ENCODE measurements at regions not wholly inside any gene's neighbourhood (a gene's known extent, or its start where the extent isn't known, plus 50 kb on each side); places are given as distances from the start of the nearest gene placed in this dataset.
A peak's percentile ranks its signal among the peaks of the same experiment; 100 is the strongest.

DNA sequence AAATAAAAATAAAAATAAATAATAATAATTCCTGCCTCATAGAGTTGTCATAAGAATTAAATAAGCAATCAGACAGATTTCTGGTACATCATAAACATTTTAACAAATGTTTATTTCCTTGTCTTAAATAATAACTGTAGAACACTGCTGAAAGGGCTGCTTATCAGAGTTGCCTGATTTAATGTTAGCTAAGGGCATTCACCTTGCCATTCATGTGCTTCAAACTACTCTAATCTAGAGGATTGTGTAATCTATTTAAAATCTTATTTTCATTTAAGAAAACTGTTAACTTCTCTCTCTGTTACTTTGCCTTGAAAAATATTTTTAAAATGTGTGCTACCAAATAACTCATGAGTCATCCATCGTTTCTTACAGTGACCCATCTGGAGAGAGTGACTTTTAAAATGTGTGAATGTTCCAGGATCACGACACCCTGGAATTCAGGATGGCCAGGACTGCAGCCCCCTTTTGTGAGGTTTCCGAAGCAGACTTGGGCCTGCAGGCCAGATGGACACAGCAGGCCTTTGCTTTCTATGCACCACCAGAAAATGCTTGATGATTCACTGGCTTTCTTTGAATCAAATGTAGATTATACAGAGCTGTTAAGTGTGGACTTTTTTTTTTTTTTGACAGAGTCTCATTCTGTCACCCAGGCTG, 109.1 kb upstream of the TNS3 start:
- DNase-seq, result no peak

DNA sequence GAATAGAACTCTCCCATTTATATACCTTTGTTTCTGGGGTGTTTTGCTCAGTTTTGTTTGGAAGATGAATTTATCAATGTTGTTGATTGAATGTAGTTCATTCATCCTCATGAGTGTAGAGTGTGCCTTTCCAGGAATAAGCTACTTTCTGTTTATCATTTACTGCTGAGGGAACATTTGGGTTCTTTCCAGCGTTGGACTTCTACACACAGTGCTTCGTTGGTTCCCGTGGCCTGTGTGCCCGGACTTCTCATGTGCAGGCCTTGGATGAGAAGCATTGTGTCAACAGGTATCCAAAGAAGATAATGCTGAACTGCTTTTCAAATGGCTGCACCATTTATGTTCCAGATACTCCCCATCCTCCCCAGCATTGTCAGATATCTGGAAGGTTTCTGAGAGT, 107.6 kb upstream of the TNS3 start:
- DNase-seq, result no peak

DNA sequence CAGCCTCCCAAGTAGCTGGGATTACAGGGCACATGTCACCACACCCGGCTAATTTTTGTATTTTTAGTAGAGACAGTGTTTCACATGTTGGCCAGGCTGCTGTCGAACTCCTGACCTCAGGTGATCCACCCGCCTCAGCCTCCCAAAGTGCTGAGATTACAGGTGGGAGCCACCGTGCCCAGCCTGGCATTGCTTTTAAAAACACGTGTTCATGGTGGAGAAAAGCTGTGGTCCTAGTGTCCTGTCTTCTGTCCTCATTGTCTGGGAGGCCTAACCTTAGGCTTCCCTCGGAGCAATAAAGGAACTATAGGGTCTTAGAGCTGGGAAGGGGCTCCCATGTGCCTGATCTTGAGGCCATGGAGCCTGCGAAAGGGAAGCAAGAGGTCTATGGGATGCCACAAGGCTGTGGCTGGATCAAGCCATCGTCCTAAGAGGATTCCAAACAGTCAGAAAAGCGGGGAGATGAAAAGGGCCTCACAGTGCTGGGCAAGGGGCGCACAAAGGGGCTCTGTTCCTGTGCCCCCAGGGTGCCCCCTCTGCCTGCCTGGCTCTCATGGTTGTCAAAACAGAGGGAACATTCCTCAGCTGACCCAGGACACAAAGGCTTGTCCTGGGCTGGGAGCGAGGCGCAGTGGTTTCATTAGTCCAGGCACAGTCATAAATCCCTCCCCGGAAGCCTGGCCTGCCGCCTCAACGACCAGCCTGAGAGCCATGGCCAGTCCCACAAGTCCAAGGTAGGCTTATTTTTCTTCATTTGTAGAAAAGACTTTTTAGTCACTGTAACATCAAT, 106.6 kb upstream of the TNS3 start:
- DNase-seq, result peak; percentile 77

DNA sequence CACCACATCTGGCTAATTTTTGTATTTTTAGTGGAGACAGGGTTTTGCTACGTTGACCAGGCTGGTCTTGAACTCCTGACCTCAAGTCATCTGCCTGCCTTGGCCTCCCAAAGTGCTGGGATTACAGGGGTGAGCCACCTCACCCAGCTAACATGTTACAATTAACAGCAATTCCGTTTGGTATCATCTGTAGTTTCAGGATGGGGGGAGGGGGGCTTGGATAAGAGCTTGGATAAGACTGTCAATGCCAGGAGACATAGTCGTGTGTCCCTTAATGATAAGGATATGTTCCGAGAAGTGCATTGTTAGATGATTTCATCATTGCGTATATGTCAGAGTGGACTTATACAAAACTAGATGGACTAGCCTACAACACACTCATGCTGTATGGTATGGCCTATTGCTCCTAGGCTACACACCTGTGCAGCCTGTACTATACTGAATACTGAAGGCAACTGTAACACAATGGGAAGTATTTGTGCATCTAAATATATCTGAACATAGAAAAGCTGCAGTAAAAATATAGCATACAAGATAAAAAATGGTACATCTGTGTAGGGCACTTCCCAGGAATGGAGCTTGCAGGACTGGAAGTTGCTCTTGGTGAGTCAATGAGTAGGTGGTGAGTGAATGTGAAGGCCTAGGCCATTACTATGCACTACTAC, 103.9 kb upstream of the TNS3 start:
- no peak for DNase-seq

DNA sequence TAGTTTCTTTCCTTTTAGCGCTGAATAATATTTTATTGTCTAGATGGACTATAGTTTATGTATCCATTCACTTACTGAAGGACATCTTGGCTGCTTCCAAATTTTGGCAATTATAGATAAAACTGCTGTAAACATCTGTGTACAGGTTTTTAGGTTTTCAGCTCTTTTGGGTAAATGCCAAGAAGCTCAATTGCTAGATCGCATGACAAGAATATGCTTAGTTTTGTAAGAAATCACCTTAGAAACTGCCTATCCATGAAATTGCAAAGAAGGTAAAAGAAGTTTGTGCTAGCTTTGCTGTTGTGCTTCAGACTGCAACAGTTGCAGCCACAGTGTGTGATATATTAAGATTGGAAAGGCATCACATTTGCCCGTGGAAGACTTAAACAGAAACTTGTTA, 103.2 kb upstream of the TNS3 start:
- no peak for DNase-seq

DNA sequence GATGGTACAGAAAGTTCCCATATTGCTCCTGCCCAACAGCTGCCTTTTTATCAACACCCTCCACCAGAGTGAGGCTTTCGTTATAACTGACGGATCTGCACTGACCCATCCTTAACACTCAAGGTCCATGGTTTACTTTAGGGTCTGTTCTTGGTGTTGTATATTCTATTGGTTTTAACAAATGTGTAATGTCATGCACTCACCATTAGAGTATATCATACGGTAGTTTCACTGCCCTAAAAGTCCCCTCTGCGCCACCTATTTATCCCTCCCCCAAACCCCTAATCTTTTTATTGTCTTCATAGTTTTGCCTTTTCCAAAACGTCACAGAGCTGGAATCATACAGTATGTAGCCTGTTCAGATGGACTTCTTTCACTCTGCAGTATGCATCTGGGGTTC, 102.8 kb upstream of the TNS3 start:
- DNase-seq, result no peak

DNA sequence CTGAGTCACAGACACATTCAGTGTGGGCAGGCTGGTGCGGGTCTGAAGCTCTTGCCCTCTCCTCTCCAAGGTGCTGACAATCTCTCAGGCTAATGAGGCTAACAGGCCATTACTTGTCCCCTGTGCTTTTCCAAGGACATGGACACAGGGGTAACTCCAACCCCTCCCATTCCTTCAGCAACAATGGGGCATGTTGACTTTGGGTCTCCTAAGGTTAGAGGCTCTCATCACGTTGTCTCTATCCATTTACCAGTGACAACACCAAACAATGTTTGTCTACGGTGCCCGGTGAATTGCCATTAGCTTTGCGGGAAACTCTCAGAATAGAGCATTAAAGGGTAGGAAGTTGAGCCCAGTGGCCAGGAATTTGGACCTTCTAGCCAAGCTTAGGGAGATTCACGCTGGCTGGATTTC, 101.6 kb upstream of the TNS3 start:
- DNase-seq, result no peak

DNA sequence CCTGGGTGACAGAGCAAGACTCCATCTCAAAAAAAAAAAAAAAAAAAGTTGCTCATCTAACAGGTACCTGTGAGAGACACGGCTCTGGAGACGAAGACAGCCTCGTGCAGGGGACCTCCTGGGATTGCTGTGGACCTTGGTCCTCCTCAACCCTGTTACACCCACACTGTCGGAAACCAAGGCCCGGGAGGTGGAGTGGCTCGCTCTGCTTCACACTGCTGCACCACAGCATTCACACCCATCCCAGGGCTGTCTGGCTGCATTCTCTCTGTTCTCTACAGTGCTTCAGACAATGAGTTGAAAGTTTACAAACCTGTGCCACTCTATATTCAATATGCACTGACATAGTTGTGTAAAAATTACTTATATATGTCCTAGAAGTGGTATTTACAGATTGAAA, 101.0 kb upstream of the TNS3 start:
- no peak for DNase-seq

DNA sequence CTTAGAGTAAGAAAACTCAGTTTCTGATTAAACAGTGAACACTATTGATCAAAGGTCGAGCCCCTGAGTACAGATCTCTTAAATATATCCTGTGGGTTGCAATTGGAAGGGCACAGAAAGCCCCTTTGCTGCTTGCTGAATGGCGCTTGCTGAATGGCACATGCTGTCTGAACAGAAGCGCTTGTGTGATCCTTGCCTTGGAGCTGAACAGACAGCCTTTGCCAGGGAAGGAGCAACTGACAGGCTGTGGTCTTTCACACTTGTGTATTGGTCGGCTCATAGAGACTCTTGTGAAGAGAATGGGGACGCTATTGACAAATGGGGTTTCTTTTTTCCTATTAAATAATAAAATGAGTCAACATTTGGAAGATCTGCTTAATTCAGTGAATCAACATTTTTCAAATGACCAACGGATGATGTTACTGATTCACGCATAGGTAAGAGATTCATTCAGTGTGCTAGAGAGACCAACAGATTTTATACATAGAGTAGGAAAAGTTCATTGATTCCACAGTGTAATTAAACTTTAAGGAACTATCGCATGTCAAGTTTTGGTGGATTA, 99.4 kb upstream of the TNS3 start:
- DNase-seq, result no peak

DNA sequence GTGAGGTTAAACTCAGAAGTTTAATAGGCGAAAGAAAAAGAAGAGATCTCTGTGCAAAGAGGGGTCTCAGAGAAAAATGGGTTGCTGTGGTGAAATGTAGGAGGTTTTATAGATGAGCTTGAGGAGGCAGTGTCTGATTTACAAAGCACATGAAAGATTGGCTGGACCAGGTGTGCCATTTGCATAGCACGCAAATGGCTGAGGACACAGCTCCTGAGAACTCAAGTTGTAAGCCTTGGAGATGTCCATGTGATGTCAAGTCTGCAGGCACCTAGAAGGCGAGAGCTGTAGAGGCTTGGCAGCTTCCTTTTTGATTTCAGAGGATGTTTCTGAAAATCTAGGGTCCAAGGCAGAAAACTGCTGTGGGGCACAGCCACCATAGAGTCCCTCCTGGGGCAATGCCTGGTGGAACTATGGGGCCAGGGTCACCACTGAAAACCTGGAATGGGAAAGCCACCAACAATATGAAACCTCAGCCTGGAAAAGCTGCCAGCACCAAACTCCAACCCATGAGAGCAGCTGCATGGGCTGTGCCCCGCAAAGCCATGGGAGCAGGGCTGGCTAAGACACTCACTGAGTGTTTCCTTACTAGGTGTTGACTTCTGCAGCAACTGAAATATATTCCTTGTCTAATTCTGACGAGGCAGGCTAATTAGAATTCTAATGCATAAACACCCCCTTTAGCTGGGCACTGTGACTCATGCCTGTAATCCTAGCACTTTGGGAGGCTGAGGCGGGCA, 96.9 kb upstream of the TNS3 start:
- DNase-seq, result no peak

DNA sequence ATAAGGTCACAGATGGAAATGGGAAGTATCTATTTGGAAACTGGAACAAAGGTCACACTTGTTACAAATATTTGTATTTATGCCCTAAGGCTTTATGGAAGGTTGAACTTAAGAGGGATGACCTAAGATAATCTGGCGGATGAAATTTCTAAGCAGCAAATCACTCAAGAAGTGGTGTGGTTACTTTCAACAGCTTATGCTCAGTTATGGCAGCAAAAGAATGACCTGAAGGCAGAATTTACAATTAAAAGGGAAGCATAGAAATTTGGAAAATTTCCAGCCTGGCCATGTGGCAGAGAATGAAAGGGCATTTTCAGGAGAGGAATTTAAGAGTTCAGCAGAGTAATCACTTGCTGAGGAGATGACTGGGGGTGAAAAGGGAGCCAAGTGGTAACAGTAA, 95.8 kb upstream of the TNS3 start:
- no peak for DNase-seq

DNA sequence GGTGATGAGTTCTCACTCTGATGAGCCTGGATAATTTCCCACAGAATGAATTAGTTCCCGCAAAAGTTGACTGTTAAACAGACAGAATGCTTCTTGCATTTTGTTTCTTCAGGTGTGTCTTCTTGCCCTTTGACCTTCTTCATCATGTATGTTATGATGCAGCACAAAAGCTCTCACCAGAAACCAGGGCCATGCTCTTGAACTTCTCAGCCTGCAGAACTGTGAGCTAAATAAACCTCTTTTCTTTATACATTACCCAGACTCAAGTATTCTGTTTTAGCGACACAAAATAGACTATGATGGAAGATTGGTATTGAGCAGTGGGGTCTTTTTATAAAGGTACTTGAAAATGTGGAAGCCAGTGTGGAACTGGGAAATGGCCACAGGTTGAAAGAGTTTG, 95.2 kb upstream of the TNS3 start:
- DNase-seq, result no peak

DNA sequence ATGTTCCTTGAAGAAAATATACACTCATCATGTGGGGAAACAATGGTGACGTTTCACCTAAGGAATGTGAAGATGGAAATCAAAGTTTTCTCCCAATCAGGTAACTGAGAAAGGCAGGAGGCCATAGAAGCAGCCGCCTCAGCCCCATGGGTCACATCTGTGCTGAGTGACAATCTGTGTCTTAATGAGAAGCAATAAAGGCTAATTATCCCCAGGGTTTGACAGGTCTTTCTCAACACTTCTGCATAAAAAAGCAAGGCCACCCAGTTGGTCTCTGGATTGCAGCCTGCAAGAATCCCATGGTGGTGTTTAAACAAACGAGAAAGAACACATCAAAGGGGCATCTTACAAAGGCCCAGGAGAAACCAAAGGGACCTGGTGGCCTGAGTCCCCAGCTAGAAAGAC, 91.1 kb upstream of the TNS3 start:
- DNase-seq, result no peak

DNA sequence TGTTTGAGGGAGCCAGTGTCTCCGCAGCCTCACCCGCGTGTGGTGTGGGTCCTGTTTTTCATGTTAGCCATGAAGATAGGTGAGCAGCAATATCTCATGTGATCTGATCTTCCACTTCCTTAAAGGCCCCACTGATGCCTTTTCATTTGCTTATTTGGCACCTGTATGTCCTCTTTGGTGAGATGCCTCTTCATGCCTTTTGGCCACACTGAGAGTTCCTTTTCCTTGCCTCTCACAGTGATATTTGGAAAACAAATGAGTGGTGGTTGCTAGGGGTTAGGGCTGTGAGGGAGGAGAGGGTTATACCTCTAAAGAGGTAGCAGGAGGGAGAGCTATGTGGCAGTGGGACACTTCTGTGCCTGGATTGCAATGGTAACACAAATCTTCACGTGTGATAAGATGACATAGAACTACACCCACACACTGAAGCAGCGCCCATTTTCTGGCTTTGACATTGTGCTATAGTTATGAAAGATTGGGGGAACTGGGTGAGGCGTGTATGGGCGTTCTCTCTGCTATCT, 90.4 kb upstream of the TNS3 start:
- no peak for DNase-seq

DNA sequence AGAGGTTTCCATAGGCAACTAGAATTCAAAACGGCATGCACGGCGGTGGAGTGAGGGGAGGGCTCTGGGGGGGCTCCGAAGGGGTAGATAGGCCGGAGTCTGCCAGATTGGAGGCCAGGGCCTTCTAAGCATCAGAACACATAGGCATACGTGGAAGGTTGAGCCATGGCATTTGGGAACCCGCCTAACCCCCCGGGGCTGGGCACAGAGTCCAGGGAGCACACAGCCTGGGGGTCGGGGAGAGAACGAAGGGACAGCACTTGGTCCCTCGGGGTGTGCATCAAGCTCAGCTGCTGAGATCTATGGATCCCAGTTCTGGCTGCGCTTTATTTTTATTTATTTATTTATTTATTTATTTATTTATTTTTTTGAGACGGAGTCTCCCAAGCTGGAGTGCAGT, 89.4 kb upstream of the TNS3 start:
- no peak for DNase-seq

DNA sequence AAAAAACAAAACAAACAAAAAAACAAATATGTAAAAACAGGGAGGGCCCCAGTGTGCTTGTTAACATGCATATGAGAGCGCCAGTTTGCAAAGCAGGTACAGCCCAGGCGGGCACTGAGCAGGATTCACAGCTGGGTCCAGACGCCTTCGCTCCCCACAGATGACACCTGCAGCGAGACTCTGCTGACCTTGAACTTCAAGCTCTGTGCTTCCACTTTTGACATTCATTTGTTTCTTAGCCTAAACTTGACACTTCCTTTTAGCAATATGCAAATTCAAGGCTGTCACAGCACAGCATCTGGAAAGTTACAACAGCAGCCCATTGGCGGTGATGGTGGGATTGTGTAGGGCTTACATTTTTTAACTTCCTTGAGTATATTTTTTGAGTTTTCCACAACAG, 88.8 kb upstream of the TNS3 start:
- no peak for DNase-seq

DNA sequence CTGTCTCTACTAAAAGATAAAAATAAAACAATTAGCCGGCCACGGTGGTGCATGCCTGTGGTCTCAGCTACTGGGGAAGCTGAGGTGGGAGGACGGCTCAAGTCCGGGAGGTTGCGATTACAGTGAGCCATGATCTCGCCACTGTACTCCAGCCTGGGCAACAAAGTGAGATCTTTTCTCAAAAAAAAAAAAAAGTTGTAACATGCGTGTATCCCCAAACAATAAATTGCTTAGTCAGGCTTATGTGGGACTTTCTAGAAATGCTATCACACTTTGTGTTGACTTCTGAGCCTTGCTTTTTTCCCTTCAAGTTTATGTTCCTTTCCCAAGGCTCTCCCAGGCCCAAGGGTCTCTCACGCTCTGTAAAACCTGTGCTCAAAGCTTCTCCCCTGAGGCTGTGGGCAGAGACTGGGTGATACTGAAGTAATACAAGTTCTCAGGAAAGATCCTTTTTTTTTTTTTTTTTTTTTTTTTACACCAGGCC, 88.0 kb upstream of the TNS3 start:
- no peak for DNase-seq

DNA sequence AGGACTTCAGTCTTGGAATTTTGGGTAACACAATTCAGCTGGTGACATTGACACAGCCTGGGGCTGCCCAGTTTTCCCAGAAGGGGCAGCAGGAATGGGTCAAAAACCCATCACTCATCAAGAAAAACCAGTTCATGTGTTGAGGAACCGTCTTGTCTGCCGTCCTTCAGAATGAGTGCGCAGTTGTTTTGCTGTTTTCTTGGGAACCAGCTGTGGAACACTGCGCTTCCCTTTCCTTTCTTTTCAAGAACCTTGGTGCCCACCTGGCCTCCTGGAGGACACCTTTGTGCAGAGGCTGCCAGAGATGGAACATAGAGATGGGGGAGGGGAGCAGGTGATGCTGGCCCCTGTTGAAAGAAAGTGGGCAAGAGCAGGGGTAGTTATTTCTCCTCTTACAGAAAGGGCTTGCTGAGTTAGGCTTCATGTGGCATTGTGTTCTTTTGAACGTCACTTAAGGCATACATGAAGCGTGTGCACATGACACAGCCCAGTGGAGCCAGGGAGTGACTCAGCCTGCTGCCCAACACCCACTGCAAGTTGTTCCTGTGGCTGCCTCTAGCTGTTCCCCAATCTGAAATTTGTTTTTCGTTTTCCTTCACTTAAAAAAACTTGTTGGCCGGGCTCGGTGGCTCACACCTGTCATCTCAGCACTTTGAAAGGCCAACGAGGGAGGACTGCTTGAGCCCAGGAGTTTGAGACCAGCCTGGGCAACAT, 87.4 kb upstream of the TNS3 start:
- DNase-seq, result no peak

DNA sequence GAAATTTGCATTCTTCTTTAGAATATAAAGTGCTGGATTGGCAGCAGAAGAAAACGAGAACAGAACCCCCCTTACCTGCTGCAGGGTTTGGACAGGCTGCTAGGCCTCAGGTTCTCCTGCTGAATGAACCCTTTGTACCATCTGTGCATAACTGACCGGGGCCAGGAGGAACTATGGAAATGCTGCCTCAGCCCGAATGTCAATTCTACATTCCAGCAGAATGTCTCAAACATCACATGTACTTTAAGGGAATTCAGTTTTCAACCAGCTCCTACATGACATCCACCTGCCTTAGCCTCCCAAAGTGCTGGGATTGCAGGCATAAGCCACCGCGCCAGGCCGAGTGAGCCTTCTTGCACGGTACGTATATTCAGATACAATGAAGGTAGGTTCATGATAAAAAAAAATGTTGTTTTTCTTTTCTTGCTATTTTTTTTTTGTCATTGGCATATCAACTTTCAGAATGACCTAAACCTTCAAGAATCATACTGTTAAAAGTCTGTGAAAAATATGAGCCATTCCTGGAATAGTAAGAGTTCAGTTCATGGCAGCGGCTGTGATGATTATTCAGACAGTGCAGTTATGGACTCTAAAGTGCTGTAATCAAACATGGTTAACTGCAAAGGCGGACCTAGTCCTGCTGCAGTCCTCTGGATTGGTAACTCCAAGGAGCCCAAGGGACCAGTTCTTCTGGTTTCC, 84.4 kb upstream of the TNS3 start:
- DNase-seq, result no peak

DNA sequence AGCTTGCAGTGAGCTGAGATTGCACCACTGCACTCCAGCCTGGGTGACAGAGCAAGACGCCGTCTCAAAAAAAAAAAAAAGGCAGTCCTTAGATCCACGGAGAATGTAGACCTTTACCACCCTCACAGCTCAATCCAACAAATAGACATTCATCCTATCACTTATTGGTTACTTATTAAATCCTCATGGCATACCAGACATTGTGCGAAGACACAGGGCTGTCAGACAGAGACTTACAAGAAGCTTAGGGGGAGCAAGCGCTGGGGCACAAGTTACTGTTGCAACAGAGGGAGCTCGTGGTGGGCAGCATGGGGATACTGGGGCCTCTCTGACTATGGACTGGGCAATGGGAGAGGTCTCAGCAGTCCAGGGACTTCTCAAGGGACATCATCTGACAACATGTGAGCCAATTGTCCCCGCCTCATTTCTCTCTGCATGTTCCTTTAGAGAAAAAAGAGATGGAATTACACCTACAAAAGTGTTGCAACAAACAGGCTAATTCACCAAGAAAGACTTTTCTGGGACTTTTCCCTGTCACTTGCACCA, 82.8 kb upstream of the TNS3 start:
- no peak for DNase-seq

DNA sequence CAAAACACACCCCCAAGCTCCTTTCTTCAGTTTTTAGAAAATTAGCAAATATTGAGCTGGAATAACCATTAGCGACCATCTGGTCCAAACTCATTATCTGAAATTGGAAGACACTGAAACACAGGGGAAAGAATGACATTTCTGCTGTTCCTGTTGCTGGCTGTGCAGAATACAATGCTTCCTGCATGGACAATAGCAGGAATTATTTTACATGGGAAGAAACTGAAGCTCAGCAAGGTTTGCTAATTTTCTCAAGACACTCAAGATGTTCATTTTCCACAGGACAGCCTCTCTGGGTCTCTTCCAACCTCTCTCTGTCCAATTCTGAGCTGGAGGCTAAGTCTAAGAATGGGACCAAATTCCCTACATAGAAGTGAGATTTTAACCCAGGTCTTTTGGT, 81.9 kb upstream of the TNS3 start:
- DNase-seq, result no peak

All from retina (tissue), 1 donor.